ENCODE measurements at regions not wholly inside any gene's neighbourhood (a gene's known extent, or its start where the extent isn't known, plus 50 kb on each side); places are given as distances from the start of the nearest gene placed in this dataset.

- Histone ChIP-seq H3K36me3 (no peaks in the 10 kb centered on the region), H3K9me3 (peaks cover 0 to 15% (median 0%) of the 10 kb centered on the region in 3 donors), H3K27ac (no peak overlapping the region), H3K27me3 (no peaks in the 10 kb centered on the region), H3K4me3 (no peak overlapping the region), H3K4me1 (no peaks in the 10 kb centered on the region)
- TF ChIP-seq POLR2AphosphoS5 (IDR thresholded peaks at IDR 0.05) = no peak
- TF ChIP-seq, protein P1, sequence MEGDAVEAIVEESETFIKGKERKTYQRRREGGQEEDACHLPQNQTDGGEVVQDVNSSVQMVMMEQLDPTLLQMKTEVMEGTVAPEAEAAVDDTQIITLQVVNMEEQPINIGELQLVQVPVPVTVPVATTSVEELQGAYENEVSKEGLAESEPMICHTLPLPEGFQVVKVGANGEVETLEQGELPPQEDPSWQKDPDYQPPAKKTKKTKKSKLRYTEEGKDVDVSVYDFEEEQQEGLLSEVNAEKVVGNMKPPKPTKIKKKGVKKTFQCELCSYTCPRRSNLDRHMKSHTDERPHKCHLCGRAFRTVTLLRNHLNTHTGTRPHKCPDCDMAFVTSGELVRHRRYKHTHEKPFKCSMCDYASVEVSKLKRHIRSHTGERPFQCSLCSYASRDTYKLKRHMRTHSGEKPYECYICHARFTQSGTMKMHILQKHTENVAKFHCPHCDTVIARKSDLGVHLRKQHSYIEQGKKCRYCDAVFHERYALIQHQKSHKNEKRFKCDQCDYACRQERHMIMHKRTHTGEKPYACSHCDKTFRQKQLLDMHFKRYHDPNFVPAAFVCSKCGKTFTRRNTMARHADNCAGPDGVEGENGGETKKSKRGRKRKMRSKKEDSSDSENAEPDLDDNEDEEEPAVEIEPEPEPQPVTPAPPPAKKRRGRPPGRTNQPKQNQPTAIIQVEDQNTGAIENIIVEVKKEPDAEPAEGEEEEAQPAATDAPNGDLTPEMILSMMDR (IDR thresholded peaks at IDR 0.05) = no peak
- TF ChIP-seq EP300 (IDR thresholded peaks at IDR 0.05) = no peak
- no peak for TF ChIP-seq POLR2A (IDR thresholded peaks at IDR 0.05)
- 38 to 55% methylated on average over 1 of the region's 1 CpG for WGBS, 2 donors (ENCODE audit: low coverage in 1 of 2)
- ATAC-seq = no peak
Observed at GRCh38 chr15:47866446-47866845, 149.1 kb downstream of the SEMA6D start.

- Histone ChIP-seq H3K27ac (no peak overlapping the region), H3K9me3 (peaks cover 0 to 9% (median 0%) of the 10 kb centered on the region in 3 donors), H3K36me3 (no peaks in the 10 kb centered on the region), H3K4me1 (no peaks in the 10 kb centered on the region), H3K27me3 (no peaks in the 10 kb centered on the region), H3K4me3 (no peak overlapping the region)
- TF ChIP-seq, protein P1 (IDR thresholded peaks at IDR 0.05) = no peak
- TF ChIP-seq POLR2AphosphoS5 (IDR thresholded peaks at IDR 0.05) (no peak), POLR2A (IDR thresholded peaks at IDR 0.05) (no peak), EP300 (IDR thresholded peaks at IDR 0.05) (no peak)
- WGBS, 2 donors (ENCODE audit: low coverage in 1 of 2) = 83% methylated on average over 1 of the region's 1 CpG; no CpG with 5 or more reads in 1 of the 2 donors
- ATAC-seq = no peak
Observed at GRCh38 chr15:47870300-47870955, 153.1 kb downstream of the SEMA6D start.

DNA sequence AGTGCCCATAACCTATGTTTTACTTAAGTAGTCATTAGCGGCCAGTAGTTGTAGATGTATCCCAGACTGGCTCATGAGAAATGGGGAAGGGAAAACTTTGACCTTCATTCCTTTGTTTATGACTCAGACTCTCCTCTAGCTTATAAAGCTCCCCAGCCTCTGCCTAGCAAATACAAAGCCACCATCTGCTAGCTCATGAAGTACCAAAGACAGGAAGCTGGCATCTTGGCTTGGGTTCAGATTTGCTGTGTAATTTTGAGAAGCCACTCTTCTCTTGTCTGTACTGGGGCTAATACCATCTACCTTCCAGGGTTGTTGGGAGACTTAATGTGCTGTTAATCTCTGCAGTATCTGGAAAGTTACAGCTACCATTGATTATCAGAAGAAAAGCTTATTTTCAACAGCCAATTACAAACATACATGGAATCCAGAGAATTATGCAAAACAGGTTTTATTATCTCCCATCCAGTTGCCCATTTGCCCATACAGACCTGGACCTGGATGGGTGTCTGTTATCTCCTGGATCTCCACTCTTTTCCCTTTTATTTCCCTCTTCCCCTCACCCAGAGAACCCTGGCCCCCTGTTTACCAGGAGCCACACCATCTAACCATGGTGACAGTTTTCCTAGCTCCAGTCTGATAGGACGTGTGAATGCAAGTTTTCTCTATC lies 153.8 kb downstream of the SEMA6D start:
- 40 to 60% methylated on average over 1 to 2 of the region's 2 CpGs for WGBS, 2 donors (ENCODE audit: low coverage in 1 of 2)
- no peaks in the 10 kb centered on the region for H3K4me1 ChIP-seq
- H3K4me3 ChIP-seq = no peak overlapping the region
- no peak for ATAC-seq
- peaks cover 0 to 3% (median 0%) of the 10 kb centered on the region in 3 donors for H3K9me3 ChIP-seq
- H3K36me3 ChIP-seq = no peaks in the 10 kb centered on the region
- TF ChIP-seq EP300 (IDR thresholded peaks at IDR 0.05) (no peak), POLR2AphosphoS5 (IDR thresholded peaks at IDR 0.05) (no peak), POLR2A (IDR thresholded peaks at IDR 0.05) (no peak)
- TF ChIP-seq, protein P1 (IDR thresholded peaks at IDR 0.05) = no peak
- H3K27ac ChIP-seq = no peak overlapping the region
- H3K27me3 ChIP-seq = no peaks in the 10 kb centered on the region

DNA sequence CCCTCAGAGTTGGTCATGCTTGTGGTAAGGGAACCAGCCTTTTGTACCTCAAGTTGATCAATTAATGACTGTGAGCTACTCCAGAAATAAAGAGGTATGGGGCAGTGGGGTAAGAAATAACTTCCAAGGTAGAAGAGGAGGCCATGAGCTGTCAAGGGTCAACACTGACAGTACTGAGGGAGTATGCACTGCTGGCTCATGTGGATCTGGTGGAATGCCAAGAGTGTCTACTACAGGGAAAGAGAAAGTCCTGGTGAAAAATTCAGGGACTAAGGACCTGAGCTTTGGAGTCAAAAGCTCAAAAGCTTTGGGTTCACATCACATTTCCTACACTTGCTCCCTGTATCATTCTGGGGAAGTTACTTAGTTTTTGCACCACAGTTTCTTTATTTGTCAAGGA lies 154.9 kb downstream of the SEMA6D start:
- Histone ChIP-seq H3K4me3 (no peak overlapping the region), H3K9me3 (no peaks in the 10 kb centered on the region), H3K27me3 (no peaks in the 10 kb centered on the region), H3K36me3 (no peaks in the 10 kb centered on the region), H3K4me1 (no peaks in the 10 kb centered on the region), H3K27ac (peak overlapping the region in 1 of 4 donors; percentile 32)
- no peak for ATAC-seq
- TF ChIP-seq EP300 (IDR thresholded peaks at IDR 0.05) (no peak), POLR2AphosphoS5 (IDR thresholded peaks at IDR 0.05) (no peak), POLR2A (IDR thresholded peaks at IDR 0.05) (no peak)
- TF ChIP-seq, protein P1 (IDR thresholded peaks at IDR 0.05) = no peak
